ENCODE measurements at regions not wholly inside any gene's neighbourhood (a gene's known extent, or its start where the extent isn't known, plus 50 kb on each side); places are given as distances from the start of the nearest gene placed in this dataset.

GRCh38 chr1:212553676-212554075 is 54.9 kb upstream of the ATF3 start:
- Mint-ChIP-seq H3K27ac (no peak overlapping the region), H3K27me3 (peaks cover 3% of the 10 kb centered on the region), H3K36me3 (no peaks in the 10 kb centered on the region), H3K4me3 (no peak overlapping the region), H3K9me3 (peaks cover 4% of the 10 kb centered on the region), H3K4me1 (ENCODE audit: unreplicated experiment) (peaks cover 6% of the 10 kb centered on the region)
- no peak for DNase-seq (ENCODE audit: extremely low spot score, unreplicated experiment)
- TF ChIP-seq, protein P1, sequence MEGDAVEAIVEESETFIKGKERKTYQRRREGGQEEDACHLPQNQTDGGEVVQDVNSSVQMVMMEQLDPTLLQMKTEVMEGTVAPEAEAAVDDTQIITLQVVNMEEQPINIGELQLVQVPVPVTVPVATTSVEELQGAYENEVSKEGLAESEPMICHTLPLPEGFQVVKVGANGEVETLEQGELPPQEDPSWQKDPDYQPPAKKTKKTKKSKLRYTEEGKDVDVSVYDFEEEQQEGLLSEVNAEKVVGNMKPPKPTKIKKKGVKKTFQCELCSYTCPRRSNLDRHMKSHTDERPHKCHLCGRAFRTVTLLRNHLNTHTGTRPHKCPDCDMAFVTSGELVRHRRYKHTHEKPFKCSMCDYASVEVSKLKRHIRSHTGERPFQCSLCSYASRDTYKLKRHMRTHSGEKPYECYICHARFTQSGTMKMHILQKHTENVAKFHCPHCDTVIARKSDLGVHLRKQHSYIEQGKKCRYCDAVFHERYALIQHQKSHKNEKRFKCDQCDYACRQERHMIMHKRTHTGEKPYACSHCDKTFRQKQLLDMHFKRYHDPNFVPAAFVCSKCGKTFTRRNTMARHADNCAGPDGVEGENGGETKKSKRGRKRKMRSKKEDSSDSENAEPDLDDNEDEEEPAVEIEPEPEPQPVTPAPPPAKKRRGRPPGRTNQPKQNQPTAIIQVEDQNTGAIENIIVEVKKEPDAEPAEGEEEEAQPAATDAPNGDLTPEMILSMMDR (conservative IDR thresholded peaks at IDR 0.05): no peak

- DNase-seq (ENCODE audit: extremely low spot score, unreplicated experiment): no peak
- peaks cover 4% of the 10 kb centered on the region for H3K9me3 Mint-ChIP-seq
- H3K4me3 Mint-ChIP-seq: no peak overlapping the region
- TF ChIP-seq, protein P1 (conservative IDR thresholded peaks at IDR 0.05): no peak
- H3K27me3 Mint-ChIP-seq: no peaks in the 10 kb centered on the region
- H3K4me1 Mint-ChIP-seq (ENCODE audit: unreplicated experiment): peaks cover 10% of the 10 kb centered on the region
- H3K27ac Mint-ChIP-seq: no peak overlapping the region
- no peaks in the 10 kb centered on the region for H3K36me3 Mint-ChIP-seq
Observed at GRCh38 chr1:212554401-212554800, 54.2 kb upstream of the ATF3 start.

GRCh38 chr1:212555426-212555825 is 53.1 kb upstream of the ATF3 start:
- no peak for DNase-seq (ENCODE audit: extremely low spot score, unreplicated experiment)
- no peaks in the 10 kb centered on the region for H3K36me3 Mint-ChIP-seq
- no peak overlapping the region for H3K27ac Mint-ChIP-seq
- no peaks in the 10 kb centered on the region for H3K27me3 Mint-ChIP-seq
- peaks cover 4% of the 10 kb centered on the region for H3K9me3 Mint-ChIP-seq
- TF ChIP-seq, protein P1 (conservative IDR thresholded peaks at IDR 0.05): no peak
- no peak overlapping the region for H3K4me3 Mint-ChIP-seq
- H3K4me1 Mint-ChIP-seq (ENCODE audit: unreplicated experiment): peaks cover 10% of the 10 kb centered on the region

DNA sequence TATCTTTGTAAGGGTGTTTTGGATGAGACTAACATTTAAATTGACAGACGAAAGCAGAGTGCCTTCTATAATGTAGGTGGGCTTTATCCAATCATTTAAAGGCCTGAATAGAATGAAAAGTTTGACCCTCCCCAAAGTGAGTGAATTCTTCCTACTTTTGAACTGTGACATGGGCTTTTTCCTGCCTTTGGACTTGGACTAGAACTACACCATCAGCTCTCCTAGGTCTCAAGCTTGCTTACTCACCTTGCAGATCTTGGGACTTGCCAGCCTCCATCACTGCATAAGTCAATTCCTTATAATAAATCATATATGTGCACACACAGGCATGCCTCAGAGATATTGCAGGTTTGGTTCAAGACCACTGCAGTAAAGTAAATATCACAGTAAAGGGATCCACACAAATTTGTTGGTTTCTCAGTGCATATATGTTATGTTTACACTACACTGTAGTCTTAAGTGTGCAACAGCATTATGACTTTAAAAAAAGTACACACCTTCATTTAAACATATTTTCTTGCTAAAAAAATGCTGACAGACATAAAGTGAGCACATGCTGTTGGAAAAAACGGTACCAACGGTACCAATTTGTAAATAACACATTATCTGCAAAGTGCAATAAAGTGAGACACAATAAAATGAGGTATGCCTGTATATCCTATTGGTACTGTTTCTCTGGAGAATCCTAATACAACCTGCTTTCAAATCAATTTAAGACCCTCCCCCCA is 51.6 kb upstream of the ATF3 start:
- TF ChIP-seq, protein P1 (conservative IDR thresholded peaks at IDR 0.05): no peak
- peaks cover 4% of the 10 kb centered on the region for H3K9me3 Mint-ChIP-seq
- H3K27ac Mint-ChIP-seq: peak overlapping the region; percentile 98
- peaks cover 10% of the 10 kb centered on the region for H3K4me1 Mint-ChIP-seq (ENCODE audit: unreplicated experiment)
- H3K4me3 Mint-ChIP-seq: no peak overlapping the region
- H3K27me3 Mint-ChIP-seq: no peaks in the 10 kb centered on the region
- DNase-seq (ENCODE audit: extremely low spot score, unreplicated experiment): no peak
- H3K36me3 Mint-ChIP-seq: no peaks in the 10 kb centered on the region

DNA sequence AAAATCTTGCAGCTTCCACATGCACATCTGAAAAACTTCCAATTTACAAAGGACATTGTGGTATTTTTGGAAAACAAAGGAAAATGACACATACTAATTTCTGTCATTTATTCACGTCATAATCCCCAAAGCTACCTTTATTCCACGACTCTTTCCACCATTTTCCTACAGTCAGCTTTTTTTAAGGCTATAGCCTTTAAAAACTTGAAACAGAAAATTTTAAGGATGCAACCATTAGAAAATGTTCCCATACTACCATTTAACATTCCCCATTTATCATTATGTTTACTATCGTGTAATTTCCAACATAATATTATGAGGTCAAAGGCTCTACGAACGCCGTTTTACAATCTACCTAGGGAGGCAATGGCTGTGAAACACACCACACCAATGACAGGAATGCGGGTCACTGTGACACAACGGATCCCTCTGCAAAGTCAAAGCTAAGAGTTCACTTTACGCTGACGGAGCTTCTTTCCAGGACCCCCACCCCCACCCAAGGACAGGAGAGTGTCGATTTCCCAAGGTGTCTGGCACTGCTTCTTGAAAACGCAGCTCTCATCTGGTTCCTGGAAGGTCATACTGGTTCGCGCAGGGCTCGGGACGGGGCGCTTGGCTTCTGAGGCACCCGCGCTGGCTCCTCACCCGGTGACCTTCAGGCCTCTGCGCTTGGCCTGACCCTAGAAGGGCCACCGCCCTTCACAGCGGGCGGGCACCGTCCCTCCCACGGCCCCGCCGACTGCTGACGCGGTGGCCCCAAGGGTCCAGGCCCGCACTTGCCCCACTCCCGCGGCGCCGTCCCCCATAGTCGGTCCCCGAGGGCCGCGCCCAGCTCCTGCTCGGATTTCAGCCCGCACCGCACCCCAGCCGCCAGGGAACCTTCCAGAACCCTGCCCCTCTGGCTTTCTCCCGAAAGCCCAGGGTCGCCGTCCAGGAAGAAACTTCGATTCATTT is 50.5 kb upstream of the ATF3 start:
- Mint-ChIP-seq H3K4me3 (peak overlapping the region; percentile 93), H3K36me3 (no peaks in the 10 kb centered on the region), H3K4me1 (ENCODE audit: unreplicated experiment) (peaks cover 10% of the 10 kb centered on the region), H3K9me3 (peaks cover 4% of the 10 kb centered on the region), H3K27me3 (no peaks in the 10 kb centered on the region), H3K27ac (peak overlapping the region; percentile 98)
- TF ChIP-seq, protein P1 (conservative IDR thresholded peaks at IDR 0.05): no peak
- peak; percentile 74 for DNase-seq (ENCODE audit: extremely low spot score, unreplicated experiment)

Data from type B pancreatic cell (in vitro differentiated cells).